Pancreas (tissue), 10 donors: ENCODE measurements at regions not wholly inside any gene's neighbourhood (a gene's known extent, or its start where the extent isn't known, plus 50 kb on each side); places are given as distances from the start of the nearest gene placed in this dataset.
"Not testable (repeated sequence)": the region's sequence is repeated elsewhere in the genome, so short reads cannot be mapped to it uniquely, and the experiment has no call there.

ENCODE experiments used
- ATAC-seq, 4 donors: fragments of 200-7000 bp; cut with Tn5 transposase; one replicate each; pipeline versions ENCODE4 v1.8.0 to v1.9.1; 2020; ENCODE audit warnings: mild to moderate bottlenecking in 4 of 4, moderate library complexity in 4 of 4
- DNase-seq, 6 donors: peaks; one replicate each; pipeline ENCODE4 v3.0.0-alpha.2; 2020
- FAIRE-seq: peaks from 2 replicates; lab custom pipeline; 2012; peaks lifted over from hg19 to GRCh38; lab: Jason Lieb, UNC
- H3K27ac ChIP-seq, 4 donors: fragments of 200-600 bp; sonication (generic); 1 replicate in 3 of 4; 2 replicates in 1 of 4; pipeline versions ENCODE4 v1.5.0 to v1.8.0; 2020
- H3K27me3 ChIP-seq, 4 donors: fragments of 200-600 bp; one replicate each; pipeline ENCODE4 v1.8.0; 2021
- H3K36me3 ChIP-seq, 3 donors: fragments of 200-600 bp; sonication (generic) in 1 of 3; one replicate each; pipeline versions ENCODE4 v1.5.0 to v1.8.0; 2020 to 2021
- H3K4me1 ChIP-seq, 3 donors: fragments of 200-600 bp; one replicate each; pipeline ENCODE4 v1.8.0; 2021
- H3K4me3 ChIP-seq, 4 donors: fragments of 200-600 bp; sonication (generic) in 2 of 4; one replicate each; pipeline versions ENCODE4 v1.5.0 to v1.8.0; 2020 to 2021
- H3K9me3 ChIP-seq, 4 donors: fragments of 200-600 bp; one replicate each; pipeline ENCODE4 v1.8.0; 2021
- WGBS, 2 donors: extraction: QIAGEN DNeasy Blood & Tissue Kit; methylation state at CpG; one replicate each; pipeline ENCODE4 v1.1.7; 2013; 5-methylcytosine and 5-hydroxymethylcytosine counted together
- intact Hi-C, 3 donors: fragments of 100-400 bp; cut with DNase I; formaldehyde crosslinking; loops; one replicate each; pipeline versions ENCODE4 v1.11.1 to v1.14.2; 2022
- TF ChIP-seq, protein P1 (sequence below), 4 donors: fragments of 200-600 bp; sonication (generic) in 3 of 4; IDR thresholded peaks; one replicate each; pipeline versions ENCODE4 v1.5.0 to v1.8.0; 2021; ENCODE audit warnings: antibody characterized with exemption in 4 of 4
- donor health status: healthy with polysubstance abuse.
- donor health status: DM: no; HTN: no; CAD: no; lungs with moderate emphysema.
- donor health status: DM: no; HTN: no; CAD: no.
- donor health status: control.
- donor health status: control.
- donor health status: Bipolar disorder and iron deficiency.
- donor health status: DM: yes; HTN: yes; CAD: no.
- donor health status: DM: no; HTN: no; CAD: no.
- donor health status: DM: no; HTN: no; CAD: no.
- donor health status: DM: yes; HTN: yes; CAD: no.

DNA sequence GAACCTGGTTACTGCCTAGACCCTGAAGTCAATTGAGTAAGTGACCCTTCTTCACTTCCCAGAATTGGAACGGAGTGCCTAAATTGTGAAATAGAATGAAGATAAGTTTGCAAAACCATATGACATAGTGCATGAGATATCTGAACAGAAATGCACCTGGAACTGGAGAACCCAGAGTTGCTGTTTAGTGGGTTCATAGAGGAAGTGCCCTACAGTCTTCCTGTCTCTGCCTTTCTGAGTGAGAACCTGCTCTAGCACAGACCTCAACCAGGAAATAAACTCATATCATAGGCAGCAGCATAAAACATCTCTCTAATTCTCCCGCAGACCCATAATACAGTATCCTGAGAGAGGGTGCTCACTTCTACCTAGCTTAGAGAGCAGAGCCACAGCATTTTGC is 82.9 kb downstream of the EOMES start:
- no peak for FAIRE-seq
- no peak for DNase-seq
- Histone ChIP-seq H3K27me3 (no peaks in the 10 kb centered on the region), H3K36me3 (no peaks in the 10 kb centered on the region), H3K4me1 (no peaks in the 10 kb centered on the region), H3K9me3 (no peaks in the 10 kb centered on the region), H3K4me3 (no peak overlapping the region), H3K27ac (no peak overlapping the region)
- intact Hi-C loops, result no loop called here
- TF ChIP-seq, protein P1, sequence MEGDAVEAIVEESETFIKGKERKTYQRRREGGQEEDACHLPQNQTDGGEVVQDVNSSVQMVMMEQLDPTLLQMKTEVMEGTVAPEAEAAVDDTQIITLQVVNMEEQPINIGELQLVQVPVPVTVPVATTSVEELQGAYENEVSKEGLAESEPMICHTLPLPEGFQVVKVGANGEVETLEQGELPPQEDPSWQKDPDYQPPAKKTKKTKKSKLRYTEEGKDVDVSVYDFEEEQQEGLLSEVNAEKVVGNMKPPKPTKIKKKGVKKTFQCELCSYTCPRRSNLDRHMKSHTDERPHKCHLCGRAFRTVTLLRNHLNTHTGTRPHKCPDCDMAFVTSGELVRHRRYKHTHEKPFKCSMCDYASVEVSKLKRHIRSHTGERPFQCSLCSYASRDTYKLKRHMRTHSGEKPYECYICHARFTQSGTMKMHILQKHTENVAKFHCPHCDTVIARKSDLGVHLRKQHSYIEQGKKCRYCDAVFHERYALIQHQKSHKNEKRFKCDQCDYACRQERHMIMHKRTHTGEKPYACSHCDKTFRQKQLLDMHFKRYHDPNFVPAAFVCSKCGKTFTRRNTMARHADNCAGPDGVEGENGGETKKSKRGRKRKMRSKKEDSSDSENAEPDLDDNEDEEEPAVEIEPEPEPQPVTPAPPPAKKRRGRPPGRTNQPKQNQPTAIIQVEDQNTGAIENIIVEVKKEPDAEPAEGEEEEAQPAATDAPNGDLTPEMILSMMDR (IDR thresholded peaks at IDR 0.05), result no peak
- ATAC-seq, result peak in 1 of 4 donors; percentile 17
- WGBS, 2 donors, result 77 to 81% methylated on average over 2 of the region's 2 CpGs

DNA sequence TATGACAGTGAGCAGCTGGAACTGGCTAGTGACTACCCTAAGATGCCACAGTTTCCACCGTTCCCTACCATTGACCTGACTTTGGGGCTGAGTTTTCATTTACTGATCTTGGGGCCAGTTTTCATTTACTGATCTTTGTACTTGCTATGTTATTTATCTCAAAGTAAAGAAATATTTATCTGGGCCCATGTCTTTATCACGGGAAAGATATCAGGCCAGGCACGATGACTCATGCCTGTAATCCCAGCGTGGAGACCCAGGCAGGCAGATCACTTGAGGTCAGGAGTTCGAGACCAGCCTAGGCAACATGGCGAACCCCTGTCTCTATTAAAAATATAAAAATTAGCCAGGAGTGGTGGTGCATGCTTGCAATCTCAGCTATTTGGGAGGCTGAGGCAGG is 83.5 kb downstream of the EOMES start:
- H3K27ac ChIP-seq, result no peak overlapping the region
- ATAC-seq (no peak), DNase-seq (no peak), FAIRE-seq (no peak)
- H3K4me1 ChIP-seq, result no peaks in the 10 kb centered on the region
- whole genome bisulfite sequencing, 2 donors, result 43 to 47% methylated on average over 6 of the region's 6 CpGs
- no peaks in the 10 kb centered on the region for H3K9me3 ChIP-seq
- TF ChIP-seq, protein P1 (IDR thresholded peaks at IDR 0.05), result no peak
- intact Hi-C loops, result no loop called here
- H3K36me3 ChIP-seq, result no peaks in the 10 kb centered on the region
- H3K27me3 ChIP-seq, result no peaks in the 10 kb centered on the region
- H3K4me3 ChIP-seq, result no peak overlapping the region

DNA sequence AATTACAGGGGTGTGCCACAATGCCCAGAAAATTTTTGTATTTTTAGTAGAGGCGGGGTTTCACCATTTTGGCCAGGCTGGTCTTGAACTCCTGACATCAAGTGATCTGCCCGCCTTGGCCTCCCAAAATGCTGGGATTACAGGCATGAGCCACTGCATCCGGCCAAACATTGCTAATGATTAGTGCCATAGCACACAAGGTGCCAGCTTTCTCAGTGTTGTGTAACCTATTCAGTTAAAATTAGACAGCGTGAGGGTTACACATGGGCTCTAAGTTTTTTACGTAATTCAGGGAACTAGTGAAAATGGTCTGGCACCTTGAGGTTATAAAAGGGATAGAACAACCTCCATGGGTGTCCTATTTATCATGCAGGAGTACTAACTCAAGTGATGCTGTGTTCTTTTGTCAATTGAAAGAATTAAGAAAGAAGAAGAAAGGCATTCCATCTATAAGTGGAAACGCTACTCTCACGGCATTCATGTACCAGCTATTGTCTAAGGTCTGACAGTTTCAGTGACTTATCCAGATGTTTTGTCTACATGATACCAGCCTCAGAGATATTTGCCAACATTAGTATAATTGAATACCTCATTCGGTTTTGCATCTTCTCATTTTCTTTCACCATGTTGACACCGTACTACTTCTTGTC is 84.7 kb downstream of the EOMES start:
- TF ChIP-seq, protein P1 (IDR thresholded peaks at IDR 0.05), result no peak
- ATAC-seq (peak in 3 of 4 donors; percentile 34 to 50 (median 46)), DNase-seq (peak in 1 of 6 donors; percentile 34), FAIRE-seq (no peak)
- no peaks in the 10 kb centered on the region for H3K27me3 ChIP-seq
- WGBS, 2 donors, result 62 to 76% methylated on average over 9 of the region's 9 CpGs
- intact Hi-C loops, result no loop called here
- no peaks in the 10 kb centered on the region for H3K4me1 ChIP-seq
- H3K4me3 ChIP-seq, result no peak overlapping the region
- no peaks in the 10 kb centered on the region for H3K36me3 ChIP-seq
- no peak overlapping the region for H3K27ac ChIP-seq
- no peaks in the 10 kb centered on the region for H3K9me3 ChIP-seq

DNA sequence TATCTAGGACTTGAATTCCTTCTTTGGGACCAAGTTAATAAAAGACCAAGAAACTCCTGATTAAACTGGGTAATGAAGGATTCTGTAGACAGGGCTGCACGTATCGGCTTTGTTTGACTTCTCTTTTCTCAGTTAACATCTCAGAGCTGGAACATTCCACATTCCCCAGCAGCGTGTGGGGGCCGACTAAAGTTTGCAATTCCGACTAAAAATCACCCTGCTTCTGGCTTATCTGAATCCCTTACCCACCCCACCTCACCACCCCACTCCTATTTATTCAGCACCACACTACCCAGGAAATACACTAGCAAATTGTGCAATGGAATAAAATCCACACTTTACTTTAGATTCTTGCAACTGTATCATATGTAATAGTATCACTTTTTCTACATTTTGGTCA is 87.1 kb downstream of the EOMES start:
- H3K9me3 ChIP-seq, FAIRE-seq, H3K27ac ChIP-seq, intact Hi-C loops, H3K4me3 ChIP-seq, H3K4me1 ChIP-seq, H3K27me3 ChIP-seq, H3K36me3 ChIP-seq: not testable (repeated sequence)
- DNase-seq (peak in 1 of 6 donors; percentile 17), ATAC-seq (peak in 1 of 4 donors; percentile 16)
- 25 to 28% methylated on average over 5 of the region's 5 CpGs for WGBS, 2 donors

DNA sequence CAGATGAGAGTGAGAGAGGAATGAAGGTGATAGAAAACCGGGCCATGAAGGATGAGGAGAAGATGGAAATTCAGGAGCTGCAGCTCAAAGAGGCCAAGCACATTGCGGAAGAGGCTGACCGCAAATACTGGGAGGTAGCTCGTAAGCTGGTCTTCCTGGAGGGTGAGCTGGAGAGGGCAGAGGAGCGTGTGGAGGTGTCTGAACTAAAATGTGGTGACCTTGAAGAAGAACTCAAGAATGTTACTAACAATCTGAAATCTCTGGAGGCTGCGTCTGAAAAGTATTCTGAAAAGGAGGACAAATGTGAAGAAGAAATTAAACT is 88.9 kb downstream of the EOMES start:
- peak in 1 of 6 donors; percentile 32 for DNase-seq
- peak in 3 of 4 donors; percentile 33 to 70 (median 60) for ATAC-seq
- intact Hi-C loops, result no loop called here
- H3K27ac ChIP-seq, result peak overlapping the region in 3 of 4 donors; percentile 31 to 66 (median 46)
- no peaks in the 10 kb centered on the region for H3K36me3 ChIP-seq
- no peaks in the 10 kb centered on the region for H3K9me3 ChIP-seq
- no peaks in the 10 kb centered on the region for H3K27me3 ChIP-seq
- H3K4me3 ChIP-seq, result peak overlapping the region; percentile 7 to 49 (median 22)
- 40 to 45% methylated on average over 6 of the region's 6 CpGs for WGBS, 2 donors
- H3K4me1 ChIP-seq, result no peaks in the 10 kb centered on the region
- TF ChIP-seq, protein P1 (IDR thresholded peaks at IDR 0.05), result no peak
- FAIRE-seq, result no peak
